ENCODE measurements at regions not wholly inside any gene's neighbourhood (a gene's known extent, or its start where the extent isn't known, plus 50 kb on each side); places are given as distances from the start of the nearest gene placed in this dataset.

- no peaks in the 10 kb centered on the region for H3K9me3 Mint-ChIP-seq
- no peak overlapping the region for H3K4me3 Mint-ChIP-seq
- H3K27ac Mint-ChIP-seq = no peak overlapping the region
- H3K27me3 Mint-ChIP-seq (ENCODE audit: low read depth) = no peaks in the 10 kb centered on the region
- H3K4me1 Mint-ChIP-seq = peaks cover 14% of the 10 kb centered on the region
- H3K36me3 Mint-ChIP-seq (ENCODE audit: low read depth) = no peaks in the 10 kb centered on the region
- no peak for TF ChIP-seq CTCF (IDR thresholded peaks at IDR 0.05; ENCODE audit: unreplicated experiment in 3 of 3)
These were observed 53.5 kb upstream of the LCLAT1 start for GRCh38 chr2:30393510-30393909.

GRCh38 chr2:30394096-30394495 lies 53.0 kb upstream of the LCLAT1 start:
- H3K36me3 Mint-ChIP-seq (ENCODE audit: low read depth) = no peaks in the 10 kb centered on the region
- H3K9me3 Mint-ChIP-seq = no peaks in the 10 kb centered on the region
- H3K4me3 Mint-ChIP-seq = no peak overlapping the region
- no peaks in the 10 kb centered on the region for H3K27me3 Mint-ChIP-seq (ENCODE audit: low read depth)
- peak overlapping the region in 1 of 3 experiments; percentile 2 for H3K27ac Mint-ChIP-seq
- peaks cover 14% of the 10 kb centered on the region for H3K4me1 Mint-ChIP-seq
- TF ChIP-seq CTCF (IDR thresholded peaks at IDR 0.05; ENCODE audit: unreplicated experiment in 3 of 3) = no peak

GRCh38 chr2:30396436-30397232 lies 50.4 kb upstream of the LCLAT1 start:
- no peak for TF ChIP-seq CTCF (IDR thresholded peaks at IDR 0.05; ENCODE audit: unreplicated experiment in 3 of 3)
- Mint-ChIP-seq H3K9me3 (no peaks in the 10 kb centered on the region), H3K36me3 (ENCODE audit: low read depth) (no peaks in the 10 kb centered on the region), H3K4me1 (peaks cover 14% of the 10 kb centered on the region), H3K4me3 (no peak overlapping the region), H3K27me3 (ENCODE audit: low read depth) (no peaks in the 10 kb centered on the region), H3K27ac (peak overlapping the region in 2 of 3 experiments; percentile 21 to 52)

Measured in nephron (organoid).